Panc1 (cell line): ENCODE measurements at regions not wholly inside any gene's neighbourhood (a gene's known extent, or its start where the extent isn't known, plus 50 kb on each side); places are given as distances from the start of the nearest gene placed in this dataset.

Experiments
- ATAC-seq: fragments of 200-7000 bp; cut with Tn5 transposase; 2 replicates; pipeline ENCODE4 v1.9.1; 2020; ENCODE audit warnings: mild to moderate bottlenecking, moderate library complexity
- BruUV-seq: library from RNA; stranded (reverse); fragments of 400-500 nt; replicated peaks from 2 replicates; lab custom pipeline; 2021; lab: Mats Ljungman, UMichigan
- CTCF ChIA-PET: fragments of 300-600 bp; sonication (Branson Sonifier 250); formaldehyde crosslinking; loops from one replicate; lab custom pipeline; 2022; ENCODE audit warnings: antibody characterized with exemption; lab: Charles Lee
- POLR2A ChIA-PET: fragments of 300-600 bp; sonication (Branson Sonifier 250); formaldehyde crosslinking; loops from one replicate; lab custom pipeline; 2022; ENCODE audit warnings: antibody characterized with exemption; lab: Charles Lee
- DNase-seq: peaks from one replicate; pipeline ENCODE4 v3.0.0-alpha.2; 2010; ENCODE audit warnings: low read depth, low spot score
- H3K27ac ChIP-seq: 2 replicates; pipeline ENCODE4 v1.5.1; 2011; ENCODE audit warnings: mild to moderate bottlenecking, low read length, inconsistent platforms
- H3K27me3 ChIP-seq: fragments of 200-500 bp; sonication (Bioruptor generic); 2 replicates; pipeline ENCODE4 v1.6.0; 2014; ENCODE audit warnings: low read length, inconsistent platforms; ENCODE audit not compliant: control insufficient read depth, insufficient read depth
- H3K36me3 ChIP-seq: fragments of 200-500 bp; sonication (Bioruptor generic); 2 replicates; pipeline ENCODE4 v1.5.1; 2014; ENCODE audit warnings: inconsistent platforms, mild to moderate bottlenecking, low read length, moderate library complexity; ENCODE audit not compliant: control insufficient read depth, insufficient read depth
- H3K4me1 ChIP-seq: 2 replicates; pipeline ENCODE4 v1.5.1; 2011; ENCODE audit warnings: inconsistent platforms, mild to moderate bottlenecking, low read length, moderate library complexity; ENCODE audit not compliant: control insufficient read depth, insufficient read depth
- H3K4me3 ChIP-seq, 2 experiments: 2 replicates each; pipeline ENCODE4 v1.5.1; 2011 to 2012; ENCODE audit warnings: low read depth in 2 of 2, low read length in 2 of 2, mild to moderate bottlenecking in 2 of 2, inconsistent platforms in 1 of 2, moderate library complexity in 1 of 2
- H3K9me3 ChIP-seq: fragments of 200-500 bp; sonication (Bioruptor generic); 2 replicates; pipeline ENCODE4 v1.5.1; 2014; ENCODE audit warnings: low read depth, mild to moderate bottlenecking, inconsistent platforms, low read length, moderate library complexity; ENCODE audit not compliant: control insufficient read depth, insufficient read depth
- POLR2AphosphoS5 ChIP-seq: IDR thresholded peaks from 2 replicates; pipeline ENCODE4 v1.6.1; 2012; ENCODE audit warnings: mild to moderate bottlenecking, low read depth, low read length, moderate library complexity
- SIN3A ChIP-seq: IDR thresholded peaks from 2 replicates; pipeline ENCODE4 v1.6.1; 2012; ENCODE audit warnings: low read depth, mild to moderate bottlenecking, low read length, moderate library complexity, borderline replicate concordance; ENCODE audit not compliant: insufficient read depth
- TCF7L2 ChIP-seq: IDR thresholded peaks from 2 replicates; pipeline ENCODE4 v1.6.1; 2011; ENCODE audit warnings: mild to moderate bottlenecking, low read depth, low read length, inconsistent platforms
- in situ Hi-C: cut with HindIII; loops from 2 replicates; pipeline ENCODE4 v1.10.0; 2016; ENCODE audit warnings: low sequenced_read_pairs, low pct_unique_long_range_greater_than_20kb
- intact Hi-C: fragments of 100-400 bp; cut with micrococcal nuclease; formaldehyde crosslinking; loops from one replicate; pipeline ENCODE4 v1.10.0; 2022; ENCODE audit not compliant: unreplicated experiment
- TF ChIP-seq, protein P1 (sequence below), 2 experiments: IDR thresholded peaks; 2 replicates each; pipeline ENCODE4 v1.6.1; 2011 to 2012; ENCODE audit warnings: low read depth in 2 of 2, control low read depth in 1 of 2, low read length in 1 of 2, mild to moderate bottlenecking in 1 of 2, moderate library complexity in 1 of 2; ENCODE audit not compliant: insufficient read depth in 1 of 2
- TF ChIP-seq, protein P2 (sequence below): fragments of 450-650 bp; IDR thresholded peaks from 2 replicates; pipeline ENCODE4 v1.5.1; 2017; ENCODE audit warnings: mild to moderate bottlenecking

DNA sequence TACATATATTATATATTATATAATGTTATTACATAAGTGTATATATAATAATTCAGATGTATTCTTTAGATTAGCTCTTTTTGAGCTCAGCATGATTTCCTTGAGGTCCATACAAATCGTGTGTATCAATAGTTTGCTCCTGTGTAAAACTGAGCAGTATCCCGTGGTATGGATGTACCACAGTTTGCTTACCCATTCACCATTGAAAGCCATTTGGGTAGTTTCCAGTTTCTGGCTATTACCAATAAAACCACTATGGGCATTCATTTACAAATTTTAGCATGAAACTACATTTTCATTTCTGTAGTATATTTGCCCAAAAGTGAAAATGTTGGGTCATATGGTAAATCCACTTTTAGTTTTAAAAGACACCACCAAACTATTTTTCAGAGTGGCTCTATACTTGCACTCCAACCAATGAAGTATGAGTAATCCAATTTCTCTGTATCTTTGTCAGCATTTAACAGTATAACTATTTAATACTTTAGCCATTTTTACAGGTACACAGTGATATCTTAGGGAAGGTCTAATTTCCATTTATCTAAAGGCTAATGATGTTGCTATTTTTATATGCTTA lies 1361.4 kb upstream of the GBE1 start:
- DNase-seq (no peak), ATAC-seq (no peak)
- no TSS peak for BruUV-seq
- POLR2A ChIA-PET = no interaction called here
- CTCF ChIA-PET = no interaction called here
- no peaks in the 10 kb centered on the region for H3K4me1 ChIP-seq
- H3K27ac ChIP-seq = no peak overlapping the region
- H3K9me3 ChIP-seq = no peaks in the 10 kb centered on the region
- TF ChIP-seq SIN3A = no peak
- TF ChIP-seq POLR2AphosphoS5 = no peak
- TF ChIP-seq, protein P1, sequence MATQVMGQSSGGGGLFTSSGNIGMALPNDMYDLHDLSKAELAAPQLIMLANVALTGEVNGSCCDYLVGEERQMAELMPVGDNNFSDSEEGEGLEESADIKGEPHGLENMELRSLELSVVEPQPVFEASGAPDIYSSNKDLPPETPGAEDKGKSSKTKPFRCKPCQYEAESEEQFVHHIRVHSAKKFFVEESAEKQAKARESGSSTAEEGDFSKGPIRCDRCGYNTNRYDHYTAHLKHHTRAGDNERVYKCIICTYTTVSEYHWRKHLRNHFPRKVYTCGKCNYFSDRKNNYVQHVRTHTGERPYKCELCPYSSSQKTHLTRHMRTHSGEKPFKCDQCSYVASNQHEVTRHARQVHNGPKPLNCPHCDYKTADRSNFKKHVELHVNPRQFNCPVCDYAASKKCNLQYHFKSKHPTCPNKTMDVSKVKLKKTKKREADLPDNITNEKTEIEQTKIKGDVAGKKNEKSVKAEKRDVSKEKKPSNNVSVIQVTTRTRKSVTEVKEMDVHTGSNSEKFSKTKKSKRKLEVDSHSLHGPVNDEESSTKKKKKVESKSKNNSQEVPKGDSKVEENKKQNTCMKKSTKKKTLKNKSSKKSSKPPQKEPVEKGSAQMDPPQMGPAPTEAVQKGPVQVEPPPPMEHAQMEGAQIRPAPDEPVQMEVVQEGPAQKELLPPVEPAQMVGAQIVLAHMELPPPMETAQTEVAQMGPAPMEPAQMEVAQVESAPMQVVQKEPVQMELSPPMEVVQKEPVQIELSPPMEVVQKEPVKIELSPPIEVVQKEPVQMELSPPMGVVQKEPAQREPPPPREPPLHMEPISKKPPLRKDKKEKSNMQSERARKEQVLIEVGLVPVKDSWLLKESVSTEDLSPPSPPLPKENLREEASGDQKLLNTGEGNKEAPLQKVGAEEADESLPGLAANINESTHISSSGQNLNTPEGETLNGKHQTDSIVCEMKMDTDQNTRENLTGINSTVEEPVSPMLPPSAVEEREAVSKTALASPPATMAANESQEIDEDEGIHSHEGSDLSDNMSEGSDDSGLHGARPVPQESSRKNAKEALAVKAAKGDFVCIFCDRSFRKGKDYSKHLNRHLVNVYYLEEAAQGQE (IDR thresholded peaks at IDR 0.05; ENCODE audit: insufficient read depth in 1 of 2, low read depth in 2 of 2, low read length in 1 of 2) = no peak
- TF ChIP-seq, protein P2, sequence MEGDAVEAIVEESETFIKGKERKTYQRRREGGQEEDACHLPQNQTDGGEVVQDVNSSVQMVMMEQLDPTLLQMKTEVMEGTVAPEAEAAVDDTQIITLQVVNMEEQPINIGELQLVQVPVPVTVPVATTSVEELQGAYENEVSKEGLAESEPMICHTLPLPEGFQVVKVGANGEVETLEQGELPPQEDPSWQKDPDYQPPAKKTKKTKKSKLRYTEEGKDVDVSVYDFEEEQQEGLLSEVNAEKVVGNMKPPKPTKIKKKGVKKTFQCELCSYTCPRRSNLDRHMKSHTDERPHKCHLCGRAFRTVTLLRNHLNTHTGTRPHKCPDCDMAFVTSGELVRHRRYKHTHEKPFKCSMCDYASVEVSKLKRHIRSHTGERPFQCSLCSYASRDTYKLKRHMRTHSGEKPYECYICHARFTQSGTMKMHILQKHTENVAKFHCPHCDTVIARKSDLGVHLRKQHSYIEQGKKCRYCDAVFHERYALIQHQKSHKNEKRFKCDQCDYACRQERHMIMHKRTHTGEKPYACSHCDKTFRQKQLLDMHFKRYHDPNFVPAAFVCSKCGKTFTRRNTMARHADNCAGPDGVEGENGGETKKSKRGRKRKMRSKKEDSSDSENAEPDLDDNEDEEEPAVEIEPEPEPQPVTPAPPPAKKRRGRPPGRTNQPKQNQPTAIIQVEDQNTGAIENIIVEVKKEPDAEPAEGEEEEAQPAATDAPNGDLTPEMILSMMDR = no peak
- TF ChIP-seq TCF7L2 = no peak
- H3K4me3 ChIP-seq = no peak overlapping the region
- intact Hi-C loops (no loop called here), in situ Hi-C loops (no loop called here)
- H3K36me3 ChIP-seq = no peaks in the 10 kb centered on the region
- H3K27me3 ChIP-seq = no peaks in the 10 kb centered on the region

DNA sequence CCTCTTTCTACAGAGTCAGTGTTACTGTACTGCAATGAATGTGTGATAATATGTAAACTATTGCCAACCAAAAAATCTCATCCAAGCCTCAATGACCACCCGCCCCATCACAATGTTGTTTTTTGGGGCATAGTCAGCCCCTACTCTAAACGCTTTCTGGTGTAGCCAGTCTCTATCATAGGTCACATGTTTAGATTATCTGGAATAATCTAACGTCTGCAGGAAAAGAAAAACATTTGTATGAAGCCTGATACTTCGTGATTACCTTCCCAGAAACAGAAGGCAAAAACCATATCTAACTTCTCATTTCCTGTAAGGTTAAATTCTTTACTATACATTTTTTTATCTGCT lies 1331.8 kb upstream of the GBE1 start:
- Histone ChIP-seq H3K4me1 (no peaks in the 10 kb centered on the region), H3K27ac (no peak overlapping the region), H3K4me3 (no peak overlapping the region), H3K9me3 (no peaks in the 10 kb centered on the region), H3K36me3 (no peaks in the 10 kb centered on the region), H3K27me3 (no peaks in the 10 kb centered on the region)
- intact Hi-C loops (no loop called here), in situ Hi-C loops (no loop called here)
- POLR2A ChIA-PET = no interaction called here
- CTCF ChIA-PET = no interaction called here
- no peak for ATAC-seq
- no peak for DNase-seq
- BruUV-seq = no TSS peak
- TF ChIP-seq, protein P2 = no peak
- TF ChIP-seq TCF7L2 = no peak
- TF ChIP-seq SIN3A = no peak
- TF ChIP-seq, protein P1 (IDR thresholded peaks at IDR 0.05; ENCODE audit: insufficient read depth in 1 of 2, low read depth in 2 of 2, low read length in 1 of 2) = no peak
- TF ChIP-seq POLR2AphosphoS5 = no peak
